ENCODE measurements at regions not wholly inside any gene's neighbourhood (a gene's known extent, or its start where the extent isn't known, plus 50 kb on each side); places are given as distances from the start of the nearest gene placed in this dataset.

GRCh38 chr13:30030141-30030750, 179.8 kb upstream of the UBL3 start:
- no peak for DNase-seq (ENCODE audit: low spot score)
- no peaks in the 10 kb centered on the region for H3K36me3 ChIP-seq (ENCODE audit: insufficient read depth, low read length)
- no peaks in the 10 kb centered on the region for H3K9me3 ChIP-seq (ENCODE audit: low read length)
- H4K20me1 ChIP-seq (ENCODE audit: insufficient read depth, low read length) = no peaks in the 10 kb centered on the region
- H3K4me2 ChIP-seq (ENCODE audit: low read length) = no peak overlapping the region
- no peak for TF ChIP-seq CTCF (conservative IDR thresholded peaks at IDR 0.05; ENCODE audit: low read length)
- no peak overlapping the region for H3K4me3 ChIP-seq (ENCODE audit: low read depth, low read length, poor library complexity, severe bottlenecking)
- ChIA-PET POLR2A (no interaction called here), CTCF (ENCODE audit: unreplicated experiment) (no interaction called here)
- no peak overlapping the region for H3K27ac ChIP-seq (ENCODE audit: low read depth, low read length, poor library complexity, severe bottlenecking)
- no peaks in the 10 kb centered on the region for H3K79me2 ChIP-seq (ENCODE audit: insufficient read depth, low read depth, low read length)
- BruUV-seq (replicated peaks) = no TSS peak
- intact Hi-C loops (cut with micrococcal nuclease; ENCODE audit: unreplicated experiment) = no loop called here
- no peaks in the 10 kb centered on the region for H3K4me1 ChIP-seq (ENCODE audit: insufficient read depth, low read length, poor library complexity, severe bottlenecking)
- H2AFZ ChIP-seq (ENCODE audit: low read length) = no peak overlapping the region
- no peaks in the 10 kb centered on the region for H3K9me2 ChIP-seq (ENCODE audit: insufficient read depth, low read length)

- H3K4me2 ChIP-seq (ENCODE audit: low read length) = no peak overlapping the region
- H3K4me1 ChIP-seq (ENCODE audit: insufficient read depth, low read length, poor library complexity, severe bottlenecking) = no peaks in the 10 kb centered on the region
- intact Hi-C loops (cut with micrococcal nuclease; ENCODE audit: unreplicated experiment) = no loop called here
- TF ChIP-seq EZH2phosphoT487 (IDR thresholded peaks at IDR 0.05; ENCODE audit: borderline replicate concordance, low read depth, low read length) (no peak), CTCF (conservative IDR thresholded peaks at IDR 0.05; ENCODE audit: low read length) (no peak)
- no peaks in the 10 kb centered on the region for H3K79me2 ChIP-seq (ENCODE audit: insufficient read depth, low read depth, low read length)
- no peak overlapping the region for H3K27ac ChIP-seq (ENCODE audit: low read depth, low read length, poor library complexity, severe bottlenecking)
- ChIA-PET POLR2A (interaction anchor here (0.6 kb wide), 1 partner anchor 336 kb away, joined by 4 read pairs; no protein-coding TSS in a partner anchor), CTCF (ENCODE audit: unreplicated experiment) (no interaction called here)
- H3K4me3 ChIP-seq (ENCODE audit: low read depth, low read length, poor library complexity, severe bottlenecking) = no peak overlapping the region
- no peaks in the 10 kb centered on the region for H3K9me2 ChIP-seq (ENCODE audit: insufficient read depth, low read length)
- no peaks in the 10 kb centered on the region for H3K36me3 ChIP-seq (ENCODE audit: insufficient read depth, low read length)
- no peak for DNase-seq (ENCODE audit: low spot score)
- no peak overlapping the region for H2AFZ ChIP-seq (ENCODE audit: low read length)
- H4K20me1 ChIP-seq (ENCODE audit: insufficient read depth, low read length) = no peaks in the 10 kb centered on the region
- no TSS peak for BruUV-seq (replicated peaks)
- no peaks in the 10 kb centered on the region for H3K9me3 ChIP-seq (ENCODE audit: low read length)
These were observed 177.4 kb upstream of the UBL3 start for GRCh38 chr13:30027569-30028455.

- no peak overlapping the region for H3K4me2 ChIP-seq (ENCODE audit: low read length)
- H3K9me2 ChIP-seq (ENCODE audit: insufficient read depth, low read length) = no peaks in the 10 kb centered on the region
- no peaks in the 10 kb centered on the region for H3K79me2 ChIP-seq (ENCODE audit: insufficient read depth, low read depth, low read length)
- ChIA-PET POLR2A (no interaction called here), CTCF (ENCODE audit: unreplicated experiment) (no interaction called here)
- no peak for TF ChIP-seq CTCF (conservative IDR thresholded peaks at IDR 0.05; ENCODE audit: low read length)
- no peak for TF ChIP-seq EZH2phosphoT487 (IDR thresholded peaks at IDR 0.05; ENCODE audit: borderline replicate concordance, low read depth, low read length)
- intact Hi-C loops (cut with micrococcal nuclease; ENCODE audit: unreplicated experiment) = no loop called here
- H3K36me3 ChIP-seq (ENCODE audit: insufficient read depth, low read length) = no peaks in the 10 kb centered on the region
- H4K20me1 ChIP-seq (ENCODE audit: insufficient read depth, low read length) = no peaks in the 10 kb centered on the region
- H2AFZ ChIP-seq (ENCODE audit: low read length) = no peak overlapping the region
- DNase-seq (ENCODE audit: low spot score) = no peak
- H3K4me3 ChIP-seq (ENCODE audit: low read depth, low read length, poor library complexity, severe bottlenecking) = no peak overlapping the region
- H3K9me3 ChIP-seq (ENCODE audit: low read length) = no peaks in the 10 kb centered on the region
- BruUV-seq (replicated peaks) = no TSS peak
- H3K27ac ChIP-seq (ENCODE audit: low read depth, low read length, poor library complexity, severe bottlenecking) = no peak overlapping the region
- no peaks in the 10 kb centered on the region for H3K4me1 ChIP-seq (ENCODE audit: insufficient read depth, low read length, poor library complexity, severe bottlenecking)
These were observed 176.5 kb upstream of the UBL3 start for GRCh38 chr13:30026909-30027308.

Measured in OCI-LY7 (cell line).